NCI-H2227 (cell line): ENCODE measurements at regions not wholly inside any gene's neighbourhood (a gene's known extent, or its start where the extent isn't known, plus 50 kb on each side); places are given as distances from the start of the nearest gene placed in this dataset.

ENCODE experiments used
- DNase-seq: peaks from one replicate; lab custom pipeline; 2025; ENCODE audit not compliant: unreplicated experiment; lab: John Stamatoyannopoulos, UW

- no peak for DNase-seq
Measured at GRCh38 chr1:2914702-2915101, 106.6 kb upstream of the ACTRT2 start.

- no peak for DNase-seq
Measured at GRCh38 chr1:2916153-2916552, 105.1 kb upstream of the ACTRT2 start.

- DNase-seq: no peak
Measured at GRCh38 chr1:2916706-2917105, 104.6 kb upstream of the ACTRT2 start.

GRCh38 chr1:2917284-2917683, 104.0 kb upstream of the ACTRT2 start:
- no peak for DNase-seq

- no peak for DNase-seq
Measured at GRCh38 chr1:2918441-2918840, 102.8 kb upstream of the ACTRT2 start.

- DNase-seq: no peak
Measured at GRCh38 chr1:2919841-2920240, 101.4 kb upstream of the ACTRT2 start.

- no peak for DNase-seq
Measured at GRCh38 chr1:2920421-2921015, 100.7 kb upstream of the ACTRT2 start.

- no peak for DNase-seq
Measured at GRCh38 chr1:2921970-2922686, 99.1 kb upstream of the ACTRT2 start.

GRCh38 chr1:2923351-2923750, 97.9 kb upstream of the ACTRT2 start:
- no peak for DNase-seq

- no peak for DNase-seq
Measured at GRCh38 chr1:2925291-2925690, 96.0 kb upstream of the ACTRT2 start.

- no peak for DNase-seq
Measured at GRCh38 chr1:2925918-2926317, 95.3 kb upstream of the ACTRT2 start.

- no peak for DNase-seq
Measured at GRCh38 chr1:2926447-2927055, 94.7 kb upstream of the ACTRT2 start.

GRCh38 chr1:2927393-2928360, 93.6 kb upstream of the ACTRT2 start:
- no peak for DNase-seq

- no peak for DNase-seq
Measured at GRCh38 chr1:2928366-2929325, 92.6 kb upstream of the ACTRT2 start.

GRCh38 chr1:2929335-2929734, 91.9 kb upstream of the ACTRT2 start:
- DNase-seq: no peak

GRCh38 chr1:2930016-2930815, 91.1 kb upstream of the ACTRT2 start:
- no peak for DNase-seq

GRCh38 chr1:2930913-2931723, 90.1 kb upstream of the ACTRT2 start:
- DNase-seq: no peak

- no peak for DNase-seq
Measured at GRCh38 chr1:2931724-2932401, 89.4 kb upstream of the ACTRT2 start.
